ENCODE measurements at regions not wholly inside any gene's neighbourhood (a gene's known extent, or its start where the extent isn't known, plus 50 kb on each side); places are given as distances from the start of the nearest gene placed in this dataset.

DNA sequence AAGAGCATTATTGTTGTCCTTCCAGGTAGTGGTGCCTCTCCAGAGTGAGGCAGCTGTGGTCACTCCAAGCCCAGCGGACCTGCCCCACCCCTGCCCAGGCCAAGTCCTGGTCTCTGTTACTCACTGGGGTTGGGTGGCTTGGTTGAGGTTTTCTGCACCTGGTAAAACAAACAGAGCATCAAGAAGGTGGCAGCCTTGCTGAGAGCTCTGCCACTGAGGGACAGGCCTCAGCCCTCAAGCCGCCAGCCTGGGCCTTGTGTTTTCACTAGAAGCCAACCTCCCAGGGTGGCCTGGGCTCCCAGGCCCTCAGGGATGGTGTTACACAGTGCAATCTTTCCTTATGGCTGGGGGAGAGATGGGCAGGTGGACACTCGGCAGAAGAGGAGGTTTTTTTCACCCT, 182.7 kb downstream of the BCOR start:
- Histone ChIP-seq H2AFZ (ENCODE audit: low read depth) (no peak overlapping the region), H3K4me1 (ENCODE audit: low read depth, poor library complexity, severe bottlenecking) (no peaks in the 10 kb centered on the region), H3K36me3 (ENCODE audit: insufficient read depth) (no peaks in the 10 kb centered on the region), H3K4me2 (no peak overlapping the region), H3K79me2 (ENCODE audit: insufficient read depth, low read depth) (no peaks in the 10 kb centered on the region), H4K20me1 (ENCODE audit: insufficient read depth) (no peaks in the 10 kb centered on the region), H3K27ac (no peak overlapping the region), H3K27me3 (ENCODE audit: insufficient read depth, low read depth) (no peaks in the 10 kb centered on the region), H3K4me3 (IDR thresholded peaks at IDR 0.05; ENCODE audit: insufficient read depth, low read depth, low read length) (no peak overlapping the region), H3K9ac (no peak overlapping the region)
- TF ChIP-seq, protein P1, sequence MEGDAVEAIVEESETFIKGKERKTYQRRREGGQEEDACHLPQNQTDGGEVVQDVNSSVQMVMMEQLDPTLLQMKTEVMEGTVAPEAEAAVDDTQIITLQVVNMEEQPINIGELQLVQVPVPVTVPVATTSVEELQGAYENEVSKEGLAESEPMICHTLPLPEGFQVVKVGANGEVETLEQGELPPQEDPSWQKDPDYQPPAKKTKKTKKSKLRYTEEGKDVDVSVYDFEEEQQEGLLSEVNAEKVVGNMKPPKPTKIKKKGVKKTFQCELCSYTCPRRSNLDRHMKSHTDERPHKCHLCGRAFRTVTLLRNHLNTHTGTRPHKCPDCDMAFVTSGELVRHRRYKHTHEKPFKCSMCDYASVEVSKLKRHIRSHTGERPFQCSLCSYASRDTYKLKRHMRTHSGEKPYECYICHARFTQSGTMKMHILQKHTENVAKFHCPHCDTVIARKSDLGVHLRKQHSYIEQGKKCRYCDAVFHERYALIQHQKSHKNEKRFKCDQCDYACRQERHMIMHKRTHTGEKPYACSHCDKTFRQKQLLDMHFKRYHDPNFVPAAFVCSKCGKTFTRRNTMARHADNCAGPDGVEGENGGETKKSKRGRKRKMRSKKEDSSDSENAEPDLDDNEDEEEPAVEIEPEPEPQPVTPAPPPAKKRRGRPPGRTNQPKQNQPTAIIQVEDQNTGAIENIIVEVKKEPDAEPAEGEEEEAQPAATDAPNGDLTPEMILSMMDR (conservative IDR thresholded peaks at IDR 0.05; ENCODE audit: low read depth, low read length): no peak

DNA sequence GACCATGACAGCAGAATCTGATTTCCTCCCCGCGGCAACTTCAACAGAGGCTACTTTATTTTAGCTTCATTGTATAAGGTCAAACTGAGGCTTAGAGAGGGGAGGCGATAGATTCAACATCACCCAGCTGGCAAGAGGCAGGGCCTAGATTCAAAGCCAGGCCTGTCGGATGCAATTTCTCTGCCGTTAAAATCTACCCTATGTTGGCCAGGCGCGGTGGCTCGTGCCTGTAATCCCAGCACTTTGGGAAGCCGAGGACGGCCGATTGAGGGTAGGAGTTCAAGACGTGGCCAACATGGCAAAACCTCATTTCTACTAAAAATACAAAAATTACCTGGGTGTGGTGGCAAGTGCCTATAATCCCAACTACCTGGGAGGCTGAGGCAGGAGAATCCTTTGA, 182.2 kb downstream of the BCOR start:
- Histone ChIP-seq H3K4me2 (no peak overlapping the region), H3K36me3 (ENCODE audit: insufficient read depth) (no peaks in the 10 kb centered on the region), H4K20me1 (ENCODE audit: insufficient read depth) (no peaks in the 10 kb centered on the region), H3K4me3 (IDR thresholded peaks at IDR 0.05; ENCODE audit: insufficient read depth, low read depth, low read length) (no peak overlapping the region), H3K27ac (no peak overlapping the region), H2AFZ (ENCODE audit: low read depth) (no peak overlapping the region), H3K79me2 (ENCODE audit: insufficient read depth, low read depth) (no peaks in the 10 kb centered on the region), H3K4me1 (ENCODE audit: low read depth, poor library complexity, severe bottlenecking) (no peaks in the 10 kb centered on the region), H3K27me3 (ENCODE audit: insufficient read depth, low read depth) (no peaks in the 10 kb centered on the region), H3K9ac (no peak overlapping the region)
- TF ChIP-seq, protein P1 (conservative IDR thresholded peaks at IDR 0.05; ENCODE audit: low read depth, low read length): no peak

DNA sequence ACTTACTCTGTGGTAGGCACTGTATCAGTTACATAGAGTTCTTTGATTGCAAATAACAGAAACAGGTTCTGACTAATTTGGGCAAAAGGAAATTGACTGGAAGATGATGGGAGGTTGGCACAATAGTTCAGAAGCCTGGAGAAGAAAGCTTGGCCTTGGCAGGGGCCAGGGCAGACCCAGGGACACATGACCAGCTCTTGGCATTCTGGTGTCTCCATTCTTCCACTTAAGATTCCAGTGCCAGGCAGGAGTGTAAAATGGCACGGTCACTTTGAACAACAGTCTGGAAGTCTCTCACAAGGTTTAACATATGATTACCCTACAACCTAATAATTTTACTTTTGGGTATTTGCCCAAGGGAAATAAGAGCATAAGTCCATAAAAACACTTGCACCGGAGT, 175.9 kb downstream of the BCOR start:
- Histone ChIP-seq H3K4me3 (IDR thresholded peaks at IDR 0.05; ENCODE audit: insufficient read depth, low read depth, low read length) (no peak overlapping the region), H3K9ac (no peak overlapping the region), H3K36me3 (ENCODE audit: insufficient read depth) (no peaks in the 10 kb centered on the region), H3K4me1 (ENCODE audit: low read depth, poor library complexity, severe bottlenecking) (no peaks in the 10 kb centered on the region), H3K4me2 (no peak overlapping the region), H4K20me1 (ENCODE audit: insufficient read depth) (no peaks in the 10 kb centered on the region), H3K79me2 (ENCODE audit: insufficient read depth, low read depth) (no peaks in the 10 kb centered on the region), H3K27ac (no peak overlapping the region), H3K27me3 (ENCODE audit: insufficient read depth, low read depth) (no peaks in the 10 kb centered on the region), H2AFZ (ENCODE audit: low read depth) (no peak overlapping the region)
- TF ChIP-seq, protein P1 (conservative IDR thresholded peaks at IDR 0.05; ENCODE audit: low read depth, low read length): no peak

DNA sequence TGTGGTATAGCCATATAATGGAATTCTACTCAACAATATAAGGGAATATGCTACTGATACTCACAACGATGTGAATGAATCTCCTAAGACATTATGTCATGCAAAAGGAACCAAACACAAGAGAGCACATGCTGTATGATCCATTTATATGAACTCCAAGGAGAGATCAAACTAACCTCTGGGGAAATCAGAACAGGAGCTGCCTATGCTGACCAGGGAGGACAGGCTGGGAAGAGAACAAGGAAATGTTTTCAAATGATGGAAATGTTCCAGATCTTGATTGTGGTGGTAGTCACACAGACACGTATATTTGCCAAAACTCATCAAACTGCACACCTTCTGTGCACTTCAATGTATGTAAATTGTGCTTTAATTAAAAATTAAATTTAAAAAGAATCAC, 175.3 kb downstream of the BCOR start:
- H3K4me2 ChIP-seq: no peak overlapping the region
- no peaks in the 10 kb centered on the region for H3K4me1 ChIP-seq (ENCODE audit: low read depth, poor library complexity, severe bottlenecking)
- H4K20me1 ChIP-seq (ENCODE audit: insufficient read depth): no peaks in the 10 kb centered on the region
- no peak overlapping the region for H3K9ac ChIP-seq
- no peaks in the 10 kb centered on the region for H3K36me3 ChIP-seq (ENCODE audit: insufficient read depth)
- no peak overlapping the region for H3K27ac ChIP-seq
- no peaks in the 10 kb centered on the region for H3K27me3 ChIP-seq (ENCODE audit: insufficient read depth, low read depth)
- no peak overlapping the region for H3K4me3 ChIP-seq (IDR thresholded peaks at IDR 0.05; ENCODE audit: insufficient read depth, low read depth, low read length)
- TF ChIP-seq, protein P1 (conservative IDR thresholded peaks at IDR 0.05; ENCODE audit: low read depth, low read length): no peak
- no peaks in the 10 kb centered on the region for H3K79me2 ChIP-seq (ENCODE audit: insufficient read depth, low read depth)
- no peak overlapping the region for H2AFZ ChIP-seq (ENCODE audit: low read depth)

DNA sequence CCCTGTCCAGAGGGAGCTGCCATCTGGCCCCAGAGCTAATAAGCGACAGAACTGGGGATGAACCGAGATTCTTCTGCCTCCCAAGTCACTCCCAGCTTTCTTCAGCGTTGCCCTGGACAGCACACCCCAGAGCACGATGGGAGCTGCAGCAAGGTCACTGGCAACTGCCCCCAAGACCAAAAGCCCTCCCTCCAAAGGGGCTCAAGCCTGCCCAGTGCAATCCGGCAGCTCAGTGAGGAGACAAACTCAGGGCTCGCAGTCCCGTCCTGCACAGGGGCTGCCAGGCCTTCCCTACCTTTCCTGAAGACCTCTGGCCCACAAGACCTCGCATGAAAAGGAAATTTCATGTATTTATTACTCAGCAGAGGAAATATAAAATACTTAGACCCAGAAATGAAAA, 174.8 kb downstream of the BCOR start:
- Histone ChIP-seq H3K4me2 (no peak overlapping the region), H3K79me2 (ENCODE audit: insufficient read depth, low read depth) (no peaks in the 10 kb centered on the region), H3K4me3 (IDR thresholded peaks at IDR 0.05; ENCODE audit: insufficient read depth, low read depth, low read length) (no peak overlapping the region), H3K27ac (no peak overlapping the region), H4K20me1 (ENCODE audit: insufficient read depth) (no peaks in the 10 kb centered on the region), H2AFZ (ENCODE audit: low read depth) (no peak overlapping the region), H3K27me3 (ENCODE audit: insufficient read depth, low read depth) (no peaks in the 10 kb centered on the region), H3K9ac (no peak overlapping the region), H3K4me1 (ENCODE audit: low read depth, poor library complexity, severe bottlenecking) (no peaks in the 10 kb centered on the region), H3K36me3 (ENCODE audit: insufficient read depth) (no peaks in the 10 kb centered on the region)
- TF ChIP-seq, protein P1 (conservative IDR thresholded peaks at IDR 0.05; ENCODE audit: low read depth, low read length): no peak
